ENCODE measurements at regions not wholly inside any gene's neighbourhood (a gene's known extent, or its start where the extent isn't known, plus 50 kb on each side); places are given as distances from the start of the nearest gene placed in this dataset.

DNA sequence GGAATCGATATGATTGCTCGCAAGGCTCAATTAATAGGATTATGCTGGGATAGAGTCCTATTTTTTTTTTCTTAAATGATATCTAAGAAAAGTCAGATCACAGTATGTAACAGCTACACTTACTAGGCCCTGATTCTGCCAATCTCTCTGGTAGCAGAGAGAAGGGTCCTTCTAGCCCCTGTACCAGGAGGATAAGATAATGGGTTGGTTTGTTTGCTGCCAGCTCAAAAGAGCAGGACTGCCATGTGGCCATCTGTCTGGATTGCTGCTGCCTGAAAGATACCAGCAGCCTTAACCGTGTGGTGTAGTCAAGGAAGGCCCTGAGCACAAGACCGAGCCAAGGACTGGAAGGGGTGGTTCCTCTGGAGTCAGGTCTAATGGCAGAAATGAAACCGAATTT, 236.4 kb downstream of the KLF13 start:
- TF ChIP-seq CTCF (IDR thresholded peaks at IDR 0.05) = no peak
- ATAC-seq (no peak), DNase-seq (no peak)
- intact Hi-C loops (cut with micrococcal nuclease) = no loop called here
- POLR2A ChIA-PET = no interaction called here
- H3K27ac Mint-ChIP-seq = no peak overlapping the region
- CTCF ChIA-PET = no interaction called here
- H3K4me1 Mint-ChIP-seq (ENCODE audit: low read depth) = no peaks in the 10 kb centered on the region
- H3K27me3 Mint-ChIP-seq = peaks cover 2% of the 10 kb centered on the region
- no peaks in the 10 kb centered on the region for H3K9me3 Mint-ChIP-seq
- no peaks in the 10 kb centered on the region for H3K36me3 Mint-ChIP-seq (ENCODE audit: low read depth)
- no peak overlapping the region for H3K4me3 Mint-ChIP-seq

GRCh38 chr15:31563421-31563820, 236.8 kb downstream of the KLF13 start:
- no peak overlapping the region for H3K4me3 Mint-ChIP-seq
- H3K27me3 Mint-ChIP-seq = peaks cover 2% of the 10 kb centered on the region
- no peaks in the 10 kb centered on the region for H3K4me1 Mint-ChIP-seq (ENCODE audit: low read depth)
- no peaks in the 10 kb centered on the region for H3K36me3 Mint-ChIP-seq (ENCODE audit: low read depth)
- TF ChIP-seq CTCF (IDR thresholded peaks at IDR 0.05) = no peak
- DNase-seq (no peak), ATAC-seq (no peak)
- ChIA-PET POLR2A (no interaction called here), CTCF (no interaction called here)
- H3K27ac Mint-ChIP-seq = no peak overlapping the region
- H3K9me3 Mint-ChIP-seq = peaks cover 3% of the 10 kb centered on the region
- intact Hi-C loops (cut with micrococcal nuclease) = no loop called here

GRCh38 chr15:31567861-31568260, 241.2 kb downstream of the KLF13 start:
- Mint-ChIP-seq H3K27me3 (peaks cover 3% of the 10 kb centered on the region), H3K4me1 (ENCODE audit: low read depth) (no peaks in the 10 kb centered on the region), H3K4me3 (no peak overlapping the region), H3K27ac (no peak overlapping the region), H3K36me3 (ENCODE audit: low read depth) (no peaks in the 10 kb centered on the region), H3K9me3 (peaks cover 6% of the 10 kb centered on the region)
- POLR2A ChIA-PET = no interaction called here
- intact Hi-C loops (cut with micrococcal nuclease) = no loop called here
- CTCF ChIA-PET = no interaction called here
- no peak for ATAC-seq
- TF ChIP-seq CTCF (IDR thresholded peaks at IDR 0.05) = no peak
- DNase-seq = no peak

DNA sequence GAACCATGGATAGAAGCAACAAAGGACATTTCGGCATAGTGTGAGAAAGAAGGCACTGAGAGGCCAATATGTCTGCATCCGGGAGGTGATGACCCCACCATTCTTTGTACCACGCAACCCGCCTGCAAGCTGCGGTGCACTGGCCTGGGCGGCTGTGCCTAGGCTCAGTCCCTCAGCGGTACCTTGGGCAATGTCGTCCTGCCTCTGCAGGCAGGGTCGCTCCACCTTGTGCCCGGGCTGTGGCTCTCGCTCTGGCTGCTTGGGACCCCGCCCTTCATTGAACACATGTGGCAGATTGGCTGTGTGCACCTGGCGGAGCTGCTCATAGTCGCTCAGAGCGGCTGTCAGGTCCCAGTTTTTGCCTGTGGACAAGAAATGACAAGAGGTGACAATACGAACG, 243.2 kb downstream of the KLF13 start:
- no peaks in the 10 kb centered on the region for H3K4me1 Mint-ChIP-seq (ENCODE audit: low read depth)
- no peak for ATAC-seq

DNA sequence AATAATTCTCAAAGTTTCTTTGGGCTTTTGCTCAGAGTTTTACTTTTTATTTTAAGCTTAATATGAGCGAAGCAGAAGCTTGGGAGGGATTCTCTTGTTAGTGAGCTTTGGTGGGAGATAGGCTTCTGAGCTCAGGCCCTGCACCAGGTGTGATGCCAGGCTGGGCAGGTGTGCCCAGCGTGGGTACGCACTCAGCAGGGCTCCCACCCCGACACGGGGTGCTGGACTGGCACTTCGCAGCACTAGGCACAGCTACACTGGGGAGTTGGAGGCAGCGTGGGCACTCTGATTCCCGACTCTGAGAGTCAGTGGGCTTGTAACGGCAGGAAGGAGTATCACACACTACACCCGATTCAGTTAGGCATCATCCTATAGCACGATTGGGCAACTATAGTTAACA, 244.0 kb downstream of the KLF13 start:
- intact Hi-C loops (cut with micrococcal nuclease) = no loop called here
- Mint-ChIP-seq H3K9me3 (peaks cover 6% of the 10 kb centered on the region), H3K27me3 (peaks cover 6% of the 10 kb centered on the region), H3K36me3 (ENCODE audit: low read depth) (no peaks in the 10 kb centered on the region), H3K4me1 (ENCODE audit: low read depth) (no peaks in the 10 kb centered on the region), H3K27ac (no peak overlapping the region), H3K4me3 (no peak overlapping the region)
- ATAC-seq (no peak), DNase-seq (no peak)
- ChIA-PET POLR2A (no interaction called here), CTCF (no interaction called here)
- no peak for TF ChIP-seq CTCF (IDR thresholded peaks at IDR 0.05)

More for the DNA sequence above, 243.2 kb downstream of the KLF13 start:
- no peaks in the 10 kb centered on the region for H3K36me3 Mint-ChIP-seq (ENCODE audit: low read depth)
- no peak overlapping the region for H3K27ac Mint-ChIP-seq
- peaks cover 6% of the 10 kb centered on the region for H3K9me3 Mint-ChIP-seq
- H3K4me3 Mint-ChIP-seq = no peak overlapping the region
- POLR2A ChIA-PET = no interaction called here
- H3K27me3 Mint-ChIP-seq = peaks cover 6% of the 10 kb centered on the region
- no peak for TF ChIP-seq CTCF (IDR thresholded peaks at IDR 0.05)
- CTCF ChIA-PET = no interaction called here
- no peak for DNase-seq
- intact Hi-C loops (cut with micrococcal nuclease) = no loop called here

Data from activated CD8-positive, alpha-beta T cell treated with anti-CD3 and anti-CD28 coated beads for 36 hours (primary cell).